Fibroblast of lung (primary cell): ENCODE measurements at regions not wholly inside any gene's neighbourhood (a gene's known extent, or its start where the extent isn't known, plus 50 kb on each side); places are given as distances from the start of the nearest gene placed in this dataset.
"Not testable (repeated sequence)": the region's sequence is repeated elsewhere in the genome, so short reads cannot be mapped to it uniquely, and the experiment has no call there.

Experiments used
- DNase-seq, 2 donors: peaks; one replicate each; pipeline versions ENCODE4 v3.0.0 to v3.0.0-alpha.2; 2010; ENCODE audit warnings: low read depth in 2 of 2
- H2AFZ ChIP-seq: 2 replicates; pipeline ENCODE4 v1.5.1; 2012; ENCODE audit warnings: low read length, control low read depth, inconsistent platforms
- H3K27ac ChIP-seq: 2 replicates; pipeline ENCODE4 v1.5.1; 2011; ENCODE audit warnings: low read length, control low read depth; ENCODE audit not compliant: insufficient read depth
- H3K27me3 ChIP-seq: 2 replicates; pipeline ENCODE4 v1.5.1; 2011; ENCODE audit warnings: mild to moderate bottlenecking, low read length; ENCODE audit not compliant: control insufficient read depth, insufficient read depth
- H3K36me3 ChIP-seq: 2 replicates; pipeline ENCODE4 v1.5.1; 2011; ENCODE audit warnings: low read length; ENCODE audit not compliant: control insufficient read depth, insufficient read depth
- H3K4me1 ChIP-seq: 2 replicates; pipeline ENCODE4 v1.5.1; 2011; ENCODE audit warnings: low read length; ENCODE audit not compliant: control insufficient read depth, insufficient read depth; ENCODE audit errors: extremely low read depth
- H3K4me2 ChIP-seq: 2 replicates; pipeline ENCODE4 v1.5.1; 2011; ENCODE audit warnings: low read length, control low read depth; ENCODE audit not compliant: insufficient read depth; ENCODE audit errors: extremely low read depth
- H3K4me3 ChIP-seq, 4 experiments: fragments of 200-600 bp in 1 of 4; sonication (generic) in 1 of 4; replicated peaks in 1 of 4; 2 replicates each; pipeline ENCODE4 v1.5.1; 2011 to 2016; ENCODE audit warnings: low read length in 4 of 4, low read depth in 3 of 4, mild to moderate bottlenecking in 3 of 4, control low read depth in 2 of 4, inconsistent platforms in 1 of 4, mixed read lengths in 1 of 4; ENCODE audit not compliant: insufficient read depth in 1 of 4; ENCODE audit errors: control extremely low read depth in 1 of 4
- H3K79me2 ChIP-seq: 2 replicates; pipeline ENCODE4 v1.5.1; 2012; ENCODE audit warnings: mild to moderate bottlenecking, low read length, inconsistent platforms; ENCODE audit not compliant: control insufficient read depth, insufficient read depth
- H3K9ac ChIP-seq: 2 replicates; pipeline ENCODE4 v1.5.1; 2011; ENCODE audit warnings: mild to moderate bottlenecking, low read length, control low read depth; ENCODE audit not compliant: insufficient read depth
- H3K9me3 ChIP-seq: 2 replicates; pipeline ENCODE4 v1.5.1; 2012; ENCODE audit warnings: low read depth, low read length; ENCODE audit not compliant: control insufficient read depth, insufficient read depth
- H4K20me1 ChIP-seq: 2 replicates; pipeline ENCODE4 v1.5.1; 2011; ENCODE audit warnings: low read length; ENCODE audit not compliant: control insufficient read depth, insufficient read depth; ENCODE audit errors: extremely low read depth
- CTCF ChIP-seq, 2 donors: IDR thresholded peaks in 1 of 2; conservative IDR thresholded peaks in 1 of 2; 1 replicate in 1 of 2; 2 replicates in 1 of 2; pipeline ENCODE4 v1.5.1; 2011 to 2012; ENCODE audit warnings: low read length in 2 of 2, control low read depth in 1 of 2, inconsistent platforms in 1 of 2, low read depth in 1 of 2, mild to moderate bottlenecking in 1 of 2
- EZH2 ChIP-seq: IDR thresholded peaks from 2 replicates; pipeline ENCODE4 v1.5.1; 2012; ENCODE audit warnings: low read length, control low read depth, mild to moderate bottlenecking; ENCODE audit errors: missing control alignments

DNA sequence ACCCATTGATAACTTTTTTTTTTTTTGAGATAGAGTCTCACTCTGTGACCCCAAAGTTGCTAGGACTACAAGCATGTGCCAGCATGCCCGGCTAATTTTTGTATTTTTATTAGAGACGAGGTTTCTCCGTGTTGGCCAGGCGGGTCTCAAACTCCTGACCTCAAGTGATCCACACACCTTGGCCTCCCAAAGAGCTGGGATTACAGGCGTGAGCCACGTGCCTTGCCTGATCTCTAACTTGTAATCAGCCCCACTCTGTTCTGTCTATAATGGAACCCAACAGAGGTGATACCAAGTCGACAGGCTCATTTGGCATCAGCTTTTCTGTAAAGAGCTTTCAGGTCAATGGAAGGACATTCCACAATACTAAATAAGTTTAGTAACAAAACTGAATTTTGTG, 99.4 kb downstream of the HFE start:
- Histone ChIP-seq H4K20me1 (no peaks in the 10 kb centered on the region), H3K27me3 (no peaks in the 10 kb centered on the region), H3K36me3 (no peaks in the 10 kb centered on the region), H2AFZ (no peak overlapping the region), H3K4me2 (no peak overlapping the region), H3K4me1 (no peaks in the 10 kb centered on the region), H3K4me3 (no peak overlapping the region), H3K27ac (no peak overlapping the region), H3K79me2 (no peaks in the 10 kb centered on the region), H3K9ac (no peak overlapping the region), H3K9me3 (no peaks in the 10 kb centered on the region)
- DNase-seq: no peak
- TF ChIP-seq CTCF (conservative IDR thresholded peaks at IDR 0.05 in 1 of 2, IDR thresholded peaks at IDR 0.05 in 1 of 2; ENCODE audit: low read depth in 1 of 2, low read length in 2 of 2) (no peak), EZH2 (no peak)

DNA sequence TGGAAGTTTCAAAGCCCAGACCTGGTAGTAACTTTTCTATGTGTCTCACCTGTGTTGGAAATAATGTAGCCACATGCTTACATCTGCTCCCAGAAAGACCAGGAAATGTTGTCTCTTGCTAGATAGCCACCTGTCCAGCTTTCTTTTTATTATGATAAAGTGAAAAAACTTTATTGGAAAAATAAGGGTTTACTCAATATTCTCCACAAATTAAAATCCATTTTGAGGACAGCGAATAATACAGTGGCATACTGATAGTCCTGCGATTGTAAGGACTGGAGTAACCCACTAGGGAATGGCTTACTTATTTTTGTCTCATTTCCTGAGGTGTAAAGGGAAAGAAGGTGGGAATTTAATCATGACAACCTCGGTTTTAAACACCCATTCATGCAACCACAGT, 100.1 kb downstream of the HFE start:
- Histone ChIP-seq H3K4me2 (no peak overlapping the region), H3K9me3 (no peaks in the 10 kb centered on the region), H3K36me3 (no peaks in the 10 kb centered on the region), H3K27ac (no peak overlapping the region), H3K79me2 (no peaks in the 10 kb centered on the region), H3K4me3 (no peak overlapping the region), H3K4me1 (no peaks in the 10 kb centered on the region), H4K20me1 (no peaks in the 10 kb centered on the region), H3K27me3 (no peaks in the 10 kb centered on the region), H3K9ac (no peak overlapping the region), H2AFZ (no peak overlapping the region)
- TF ChIP-seq EZH2 (no peak), CTCF (conservative IDR thresholded peaks at IDR 0.05 in 1 of 2, IDR thresholded peaks at IDR 0.05 in 1 of 2; ENCODE audit: low read depth in 1 of 2, low read length in 2 of 2) (no peak)
- no peak for DNase-seq

DNA sequence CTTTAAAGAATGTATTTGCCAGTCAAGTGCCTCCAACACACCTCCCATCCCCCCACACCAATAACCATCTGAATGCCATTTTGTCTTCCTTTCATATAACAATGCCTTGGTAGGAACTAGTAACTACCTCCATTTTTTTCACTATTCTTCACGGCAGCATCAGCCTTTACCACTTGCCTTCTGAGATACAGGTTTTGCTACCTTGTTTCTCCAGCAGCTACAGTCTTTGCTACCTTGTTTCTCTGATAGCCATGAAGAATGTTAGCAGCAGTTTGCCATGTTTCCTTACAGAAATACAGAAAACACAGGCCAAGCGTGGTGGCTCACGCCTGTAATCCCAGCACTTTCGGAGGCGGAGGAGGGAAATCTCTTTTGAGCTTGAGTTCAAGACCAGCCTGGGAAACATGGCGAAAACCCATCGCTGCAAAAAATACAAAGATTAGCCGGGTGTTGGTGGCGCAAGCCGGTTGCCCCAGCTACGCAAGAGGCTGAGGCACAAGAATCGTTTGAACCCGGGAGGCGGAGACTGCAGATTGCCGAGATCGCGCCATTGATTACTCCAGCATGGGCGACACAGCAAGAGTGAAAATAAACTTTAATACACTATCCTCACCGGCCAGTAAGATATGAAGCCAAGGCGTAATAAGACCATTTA, 100.9 kb downstream of the HFE start:
- Histone ChIP-seq H2AFZ (peak overlapping the region; percentile 12), H3K4me2 (peak overlapping the region; percentile 76), H3K4me1 (no peaks in the 10 kb centered on the region), H3K4me3 (peak overlapping the region; percentile 40 to 86 (median 64)), H4K20me1 (no peaks in the 10 kb centered on the region), H3K27me3 (no peaks in the 10 kb centered on the region), H3K9me3 (no peaks in the 10 kb centered on the region), H3K36me3 (no peaks in the 10 kb centered on the region), H3K27ac (peak overlapping the region; percentile 80), H3K9ac (peak overlapping the region; percentile 24), H3K79me2 (no peaks in the 10 kb centered on the region)
- no peak for TF ChIP-seq CTCF (conservative IDR thresholded peaks at IDR 0.05 in 1 of 2, IDR thresholded peaks at IDR 0.05 in 1 of 2; ENCODE audit: low read depth in 1 of 2, low read length in 2 of 2)
- TF ChIP-seq EZH2: no peak
- peak; percentile 44 to 68 for DNase-seq

- not testable (repeated sequence) for H3K9ac ChIP-seq, H4K20me1 ChIP-seq, H3K27ac ChIP-seq, DNase-seq, H3K4me3 ChIP-seq, H3K27me3 ChIP-seq, H2AFZ ChIP-seq, H3K9me3 ChIP-seq, H3K4me1 ChIP-seq, H3K79me2 ChIP-seq, H3K4me2 ChIP-seq, H3K36me3 ChIP-seq
These were observed 104.3 kb downstream of the HFE start for GRCh38 chr6:26191512-26191911.
